H1 (cell line): ENCODE measurements at regions not wholly inside any gene's neighbourhood (a gene's known extent, or its start where the extent isn't known, plus 50 kb on each side); places are given as distances from the start of the nearest gene placed in this dataset.

Experiments
- CTCF ChIA-PET: fragments of 300-600 bp; sonication (Branson Sonifier 250); formaldehyde crosslinking; loops from one replicate; lab custom pipeline; 2021; ENCODE audit not compliant: partially characterized antibody; lab: Charles Lee
- POLR2A ChIA-PET: fragments of 300-600 bp; sonication (Branson Sonifier 250); formaldehyde crosslinking; loops from one replicate; lab custom pipeline; 2021; ENCODE audit warnings: inconsistent platforms; ENCODE audit not compliant: partially characterized antibody; lab: Charles Lee
- DNase-seq, 2 experiments: peaks; one replicate each; pipeline versions ENCODE4 v3.0.0 to v3.0.0-alpha.2; 2010 to 2022; ENCODE audit warnings: low spot score in 2 of 2, low read depth in 1 of 2, mixed read lengths in 1 of 2
- FAIRE-seq: peaks from 2 replicates; lab custom pipeline; 2011; peaks lifted over from hg19 to GRCh38; lab: Jason Lieb, UNC
- H2AFZ ChIP-seq: 2 replicates; pipeline ENCODE4 v1.8.1; 2012; ENCODE audit warnings: low read length, inconsistent platforms
- H2AK5ac ChIP-seq: 2 replicates; pipeline ENCODE4 v1.6.1; 2013; ENCODE audit warnings: low read depth, low read length
- H2BK120ac ChIP-seq: replicated peaks from 2 replicates; pipeline ENCODE3; 2013; ENCODE audit warnings: low read depth, low read length, inconsistent platforms
- H2BK12ac ChIP-seq: 2 replicates; pipeline ENCODE4 v1.6.1; 2013; ENCODE audit warnings: low read depth, low read length
- H2BK15ac ChIP-seq: 2 replicates; pipeline ENCODE4 v1.6.1; 2013; ENCODE audit warnings: low read length
- H2BK20ac ChIP-seq: 2 replicates; pipeline ENCODE4 v1.6.1; 2013; ENCODE audit warnings: low read length
- H2BK5ac ChIP-seq: 2 replicates; pipeline ENCODE4 v1.6.1; 2013; ENCODE audit warnings: low read depth, low read length
- H3K14ac ChIP-seq: 2 replicates; pipeline ENCODE4 v1.6.1; 2013; ENCODE audit warnings: inconsistent platforms; ENCODE audit not compliant: insufficient read length
- H3K18ac ChIP-seq: 2 replicates; pipeline ENCODE4 v1.6.1; 2013; ENCODE audit warnings: low read length; ENCODE audit errors: extremely low read depth
- H3K23ac ChIP-seq: 2 replicates; pipeline ENCODE4 v1.6.1; 2013; ENCODE audit warnings: inconsistent platforms; ENCODE audit not compliant: insufficient read length
- H3K23me2 ChIP-seq: 2 replicates; pipeline ENCODE4 v1.6.1; 2013; ENCODE audit warnings: low read depth, low read length
- H3K27ac ChIP-seq: 2 replicates; pipeline ENCODE4 v1.6.1; 2011; ENCODE audit warnings: low read depth, low read length, inconsistent platforms
- H3K27me3 ChIP-seq, 4 experiments: replicated peaks in 1 of 4; 1 replicate in 1 of 4; 2 replicates in 3 of 4; pipeline versions ENCODE4 v1.6.1 to v1.8.1; 2011 to 2013; ENCODE audit warnings: low read length in 3 of 4, mild to moderate bottlenecking in 3 of 4, inconsistent platforms in 2 of 4, mixed read lengths in 2 of 4, moderate library complexity in 1 of 4; ENCODE audit not compliant: control insufficient read depth in 3 of 4, insufficient read depth in 3 of 4; ENCODE audit errors: extremely low read depth in 1 of 4
- H3K36me3 ChIP-seq, 4 experiments: 2 replicates each; pipeline versions ENCODE4 v1.6.1 to v1.8.1; 2011 to 2013; ENCODE audit warnings: mild to moderate bottlenecking in 4 of 4, low read length in 3 of 4, moderate library complexity in 2 of 4, control low read depth in 1 of 4, inconsistent platforms in 1 of 4; ENCODE audit not compliant: insufficient read depth in 4 of 4, control insufficient read depth in 2 of 4
- H3K4ac ChIP-seq: replicated peaks from 2 replicates; pipeline ENCODE3; 2013; ENCODE audit warnings: low read length, low read depth, mixed read lengths, inconsistent platforms; ENCODE audit not compliant: insufficient read length
- H3K4me1 ChIP-seq, 4 experiments: replicated peaks in 1 of 4; 1 replicate in 1 of 4; 2 replicates in 3 of 4; pipeline versions ENCODE4 v1.6.1 to v1.8.1; 2011 to 2013; ENCODE audit warnings: low read length in 3 of 4, inconsistent platforms in 2 of 4, mixed read lengths in 1 of 4; ENCODE audit not compliant: insufficient read depth in 4 of 4, control insufficient read depth in 3 of 4
- H3K4me2 ChIP-seq, 2 experiments: 2 replicates each; pipeline versions ENCODE4 v1.6.1 to v1.8.1; 2011 to 2013; ENCODE audit warnings: low read depth in 2 of 2, low read length in 2 of 2, control low read depth in 1 of 2, inconsistent platforms in 1 of 2, mild to moderate bottlenecking in 1 of 2; ENCODE audit not compliant: insufficient read depth in 1 of 2
- H3K4me3 ChIP-seq, 4 experiments: fragments of 200-600, 300-600 bp in 1 of 4; sonication (generic), shearing (Covaris generic), sonication (Bioruptor Twin) in 1 of 4; 2 replicates each; pipeline versions ENCODE4 v1.5.1 to v1.8.1; 2011 to 2016; ENCODE audit warnings: low read length in 4 of 4, low read depth in 3 of 4, control low read depth in 2 of 4, inconsistent platforms in 2 of 4, mild to moderate bottlenecking in 2 of 4, mixed read lengths in 1 of 4, moderate library complexity in 1 of 4; ENCODE audit not compliant: insufficient read depth in 2 of 4; ENCODE audit errors: extremely low read depth in 1 of 4
- H3K56ac ChIP-seq: replicated peaks from 2 replicates; pipeline ENCODE3; 2013; ENCODE audit warnings: low read depth, mild to moderate bottlenecking, mixed read lengths, low read length, inconsistent platforms; ENCODE audit not compliant: insufficient read length
- H3K79me1 ChIP-seq: 2 replicates; pipeline ENCODE4 v1.6.1; 2013; ENCODE audit warnings: low read depth, low read length, control low read depth
- H3K79me2 ChIP-seq, 2 experiments: 2 replicates each; pipeline versions ENCODE4 v1.6.1 to v1.8.1; 2012 to 2013; ENCODE audit warnings: low read length in 2 of 2, mild to moderate bottlenecking in 2 of 2, inconsistent platforms in 1 of 2; ENCODE audit not compliant: insufficient read depth in 2 of 2, control insufficient read depth in 1 of 2
- H3K9ac ChIP-seq, 4 experiments: replicated peaks in 1 of 4; 1 replicate in 1 of 4; 2 replicates in 3 of 4; pipeline versions ENCODE4 v1.6.1 to v1.8.1; 2011 to 2013; ENCODE audit warnings: low read depth in 3 of 4, low read length in 3 of 4, control low read depth in 2 of 4, mild to moderate bottlenecking in 2 of 4, moderate library complexity in 2 of 4, inconsistent platforms in 1 of 4; ENCODE audit errors: extremely low read depth in 1 of 4
- H3K9me3 ChIP-seq, 2 experiments: 2 replicates each; pipeline versions ENCODE4 v1.6.1 to v1.8.1; 2012 to 2013; ENCODE audit warnings: mild to moderate bottlenecking in 2 of 2, moderate library complexity in 2 of 2, control low read depth in 1 of 2, inconsistent platforms in 1 of 2, low read depth in 1 of 2, low read length in 1 of 2, mixed read lengths in 1 of 2; ENCODE audit not compliant: insufficient read depth in 2 of 2
- H4K20me1 ChIP-seq, 2 experiments: replicated peaks in 1 of 2; 2 replicates each; pipeline versions ENCODE3 to v1.8.1; 2011 to 2013; ENCODE audit warnings: inconsistent platforms in 2 of 2, low read length in 2 of 2, mild to moderate bottlenecking in 1 of 2; ENCODE audit not compliant: insufficient read depth in 2 of 2, control insufficient read depth in 1 of 2
- H4K5ac ChIP-seq: 2 replicates; pipeline ENCODE4 v1.6.1; 2013; ENCODE audit warnings: low read length, low read depth, mixed read lengths, inconsistent platforms; ENCODE audit not compliant: insufficient read length
- H4K8ac ChIP-seq: 2 replicates; pipeline ENCODE4 v1.8.0; 2013; ENCODE audit warnings: mild to moderate bottlenecking, moderate library complexity, low read length, inconsistent platforms; ENCODE audit not compliant: insufficient read depth; ENCODE audit errors: extremely low read depth
- H4K91ac ChIP-seq: replicated peaks from 2 replicates; pipeline ENCODE3; 2013; ENCODE audit warnings: low read length, mixed read lengths, inconsistent platforms; ENCODE audit not compliant: insufficient read length
- CEBPB ChIP-seq: IDR thresholded peaks from 2 replicates; pipeline ENCODE4 v1.6.1; 2012; ENCODE audit warnings: low read depth, low read length
- FOSL1 ChIP-seq: IDR thresholded peaks from 2 replicates; pipeline ENCODE4 v1.6.1; 2011; ENCODE audit warnings: mild to moderate bottlenecking, low read depth, low read length, moderate library complexity; ENCODE audit not compliant: insufficient read depth
- GABPA ChIP-seq: IDR thresholded peaks from 2 replicates; pipeline ENCODE4 v1.6.1; 2011; ENCODE audit warnings: mild to moderate bottlenecking, low read length, moderate library complexity, borderline replicate concordance; ENCODE audit not compliant: insufficient read depth
- GTF2F1 ChIP-seq: IDR thresholded peaks from 2 replicates; pipeline ENCODE4 v1.6.1; 2012; ENCODE audit warnings: low read depth, low read length, improper control_type of control experiment, borderline replicate concordance
- KDM1A ChIP-seq: fragments of 200-600, 300-600 bp; sonication (generic); IDR thresholded peaks from 2 replicates; pipeline ENCODE4 v1.7.1; 2016; ENCODE audit warnings: mild to moderate bottlenecking, low read length, borderline replicate concordance
- NANOG ChIP-seq: IDR thresholded peaks from 2 replicates; pipeline ENCODE4 v1.6.1; 2011; ENCODE audit warnings: low read length, low read depth, mild to moderate bottlenecking, inconsistent platforms; ENCODE audit not compliant: insufficient read depth, poor library complexity, severe bottlenecking
- POLR2A ChIP-seq, 2 experiments: IDR thresholded peaks; 1 replicate in 1 of 2; 2 replicates in 1 of 2; pipeline ENCODE4 v1.6.1; 2011; ENCODE audit warnings: low read depth in 2 of 2, low read length in 2 of 2, mild to moderate bottlenecking in 2 of 2; ENCODE audit errors: control extremely low read depth in 1 of 2
- POLR2AphosphoS5 ChIP-seq: IDR thresholded peaks from 2 replicates; pipeline ENCODE4 v1.6.1; 2011; ENCODE audit warnings: low read depth, low read length
- SIX5 ChIP-seq: IDR thresholded peaks from 2 replicates; pipeline ENCODE4 v1.6.1; 2011; ENCODE audit warnings: mild to moderate bottlenecking, low read depth, low read length
- SP4 ChIP-seq: IDR thresholded peaks from 2 replicates; pipeline ENCODE4 v1.6.1; 2012; ENCODE audit warnings: low read length, inconsistent platforms
- WGBS, 2 experiments: shearing (Covaris generic) in 1 of 2; methylation state at CpG; one replicate each; pipeline versions ENCODE4 v1.1.6 to v1.1.7; 2013 to 2015; ENCODE audit warnings: low lambda C conversion rate in 2 of 2, mixed read lengths in 2 of 2, inconsistent platforms in 1 of 2, low coverage in 1 of 2, missing lambda C conversion rate in 1 of 2; ENCODE audit not compliant: insufficient replicate concordance in 2 of 2, insufficient coverage in 1 of 2, insufficient read length in 1 of 2; ENCODE audit errors: extremely low coverage in 1 of 2, missing lambda C conversion rate in 1 of 2; 5-methylcytosine and 5-hydroxymethylcytosine counted together
- TF ChIP-seq, protein P1 (sequence below), 3 experiments: IDR thresholded peaks; 1 replicate in 2 of 3; 2 replicates in 1 of 3; pipeline versions ENCODE4 v1.5.1 to v1.6.1; 2011; ENCODE audit warnings: low read length in 3 of 3, mild to moderate bottlenecking in 3 of 3, inconsistent platforms in 2 of 3, low read depth in 1 of 3, moderate library complexity in 1 of 3; ENCODE audit not compliant: insufficient read depth in 1 of 3; ENCODE audit errors: control extremely low read depth in 1 of 3

GRCh38 chr7:1302936-1303335, 70.3 kb downstream of the UNCX start:
- POLR2A ChIA-PET: no interaction called here
- no peak overlapping the region for H3K14ac ChIP-seq
- H3K27ac ChIP-seq: no peak overlapping the region
- H3K23ac ChIP-seq: no peak overlapping the region
- no peak overlapping the region for H2BK20ac ChIP-seq
- no peaks in the 10 kb centered on the region for H3K36me3 ChIP-seq
- CTCF ChIA-PET: interaction anchor here (0.5 to 1.2 kb wide), 2 partner anchors 34 to 79 kb away, joined by 3 to 4 read pairs; no protein-coding TSS in a partner anchor
- DNase-seq (no peak), FAIRE-seq (no peak)
- H3K9me3 ChIP-seq: no peaks in the 10 kb centered on the region
- 93% methylated on average over 11 of the region's 11 CpGs; no CpG with 5 or more reads in 1 of the 2 experiments for WGBS, 2 experiments
- H2BK120ac ChIP-seq: no peak overlapping the region
- H2BK5ac ChIP-seq: peak overlapping the region; percentile 63; the same call in 1 of the 2 replicates
- H3K4me3 ChIP-seq: no peak overlapping the region
- H2BK12ac ChIP-seq: no peak overlapping the region
- H3K9ac ChIP-seq: no peak overlapping the region
- H3K4me2 ChIP-seq: no peak overlapping the region
- H2AK5ac ChIP-seq: no peak overlapping the region
- H3K79me2 ChIP-seq: no peaks in the 10 kb centered on the region
- TF ChIP-seq KDM1A (no peak), NANOG (no peak), GABPA (no peak), SP4 (no peak), POLR2A (IDR thresholded peaks at IDR 0.05; ENCODE audit: control extremely low read depth in 1 of 2, low read depth in 2 of 2, low read length in 2 of 2) (no peak), GTF2F1 (no peak), FOSL1 (no peak), POLR2AphosphoS5 (no peak), SIX5 (no peak), CEBPB (no peak)
- TF ChIP-seq, protein P1, sequence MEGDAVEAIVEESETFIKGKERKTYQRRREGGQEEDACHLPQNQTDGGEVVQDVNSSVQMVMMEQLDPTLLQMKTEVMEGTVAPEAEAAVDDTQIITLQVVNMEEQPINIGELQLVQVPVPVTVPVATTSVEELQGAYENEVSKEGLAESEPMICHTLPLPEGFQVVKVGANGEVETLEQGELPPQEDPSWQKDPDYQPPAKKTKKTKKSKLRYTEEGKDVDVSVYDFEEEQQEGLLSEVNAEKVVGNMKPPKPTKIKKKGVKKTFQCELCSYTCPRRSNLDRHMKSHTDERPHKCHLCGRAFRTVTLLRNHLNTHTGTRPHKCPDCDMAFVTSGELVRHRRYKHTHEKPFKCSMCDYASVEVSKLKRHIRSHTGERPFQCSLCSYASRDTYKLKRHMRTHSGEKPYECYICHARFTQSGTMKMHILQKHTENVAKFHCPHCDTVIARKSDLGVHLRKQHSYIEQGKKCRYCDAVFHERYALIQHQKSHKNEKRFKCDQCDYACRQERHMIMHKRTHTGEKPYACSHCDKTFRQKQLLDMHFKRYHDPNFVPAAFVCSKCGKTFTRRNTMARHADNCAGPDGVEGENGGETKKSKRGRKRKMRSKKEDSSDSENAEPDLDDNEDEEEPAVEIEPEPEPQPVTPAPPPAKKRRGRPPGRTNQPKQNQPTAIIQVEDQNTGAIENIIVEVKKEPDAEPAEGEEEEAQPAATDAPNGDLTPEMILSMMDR (IDR thresholded peaks at IDR 0.05; ENCODE audit: control extremely low read depth in 1 of 3, insufficient read depth in 1 of 3, low read depth in 1 of 3, low read length in 3 of 3): no peak
- peak overlapping the region; percentile 44 for H3K4ac ChIP-seq
- H2BK15ac ChIP-seq: no peak overlapping the region
- H3K4me1 ChIP-seq: no peaks in the 10 kb centered on the region; a peak in 1 of 7 replicates
- H4K5ac ChIP-seq: no peak overlapping the region
- H3K56ac ChIP-seq: no peak overlapping the region
- H4K20me1 ChIP-seq: no peaks in the 10 kb centered on the region
- H4K8ac ChIP-seq: no peak overlapping the region
- H3K27me3 ChIP-seq: no peaks in the 10 kb centered on the region
- H4K91ac ChIP-seq: peak overlapping the region; percentile 56
- no peak overlapping the region for H3K18ac ChIP-seq
- peaks cover 7% of the 10 kb centered on the region; the same call in 1 of the 2 replicates for H3K23me2 ChIP-seq
- no peaks in the 10 kb centered on the region for H3K79me1 ChIP-seq
- no peak overlapping the region for H2AFZ ChIP-seq
